ENCODE measurements at regions not wholly inside any gene's neighbourhood (a gene's known extent, or its start where the extent isn't known, plus 50 kb on each side); places are given as distances from the start of the nearest gene placed in this dataset.

DNA sequence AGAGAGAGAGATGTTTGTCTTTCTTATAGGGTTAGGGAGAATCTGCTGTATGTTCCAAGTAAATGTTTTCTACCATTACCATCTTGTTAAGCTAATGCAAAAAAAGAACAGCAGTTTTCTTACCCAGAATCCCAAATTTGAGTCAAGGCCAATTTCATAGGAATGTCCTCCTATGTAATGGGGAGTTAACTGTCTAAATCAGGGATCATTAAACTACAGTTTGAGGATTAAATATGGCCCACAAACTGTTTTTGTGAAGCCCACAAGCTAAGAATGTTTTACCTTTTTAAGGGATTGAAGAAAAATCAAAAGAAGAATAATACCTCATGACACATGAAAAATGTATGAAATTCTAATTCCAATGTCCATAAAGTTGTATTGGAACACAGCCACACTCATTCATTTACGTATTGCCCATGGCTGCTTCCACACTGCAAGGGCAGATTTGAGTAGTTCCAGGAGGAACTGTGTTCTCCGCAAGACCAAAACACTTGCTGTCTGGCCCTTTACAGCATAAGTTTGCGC lies 113.2 kb upstream of the SPRY1 start:
- TF ChIP-seq MXI1 (IDR thresholded peaks at IDR 0.05; ENCODE audit: borderline replicate concordance, low read depth, low read length) (no peak), NFE2L2 (IDR thresholded peaks at IDR 0.05; ENCODE audit: low read depth, low read length) (no peak), RFX5 (IDR thresholded peaks at IDR 0.05; ENCODE audit: low read depth, low read length) (no peak), POLR2A (IDR thresholded peaks at IDR 0.05; ENCODE audit: low read depth, low read length) (no peak), USF2 (IDR thresholded peaks at IDR 0.05; ENCODE audit: low read depth, low read length) (no peak), SMC3 (IDR thresholded peaks at IDR 0.05; ENCODE audit: low read depth, low read length) (no peak), MAFK (IDR thresholded peaks at IDR 0.05; ENCODE audit: low read depth, low read length) (no peak)
- TF ChIP-seq, protein P1, sequence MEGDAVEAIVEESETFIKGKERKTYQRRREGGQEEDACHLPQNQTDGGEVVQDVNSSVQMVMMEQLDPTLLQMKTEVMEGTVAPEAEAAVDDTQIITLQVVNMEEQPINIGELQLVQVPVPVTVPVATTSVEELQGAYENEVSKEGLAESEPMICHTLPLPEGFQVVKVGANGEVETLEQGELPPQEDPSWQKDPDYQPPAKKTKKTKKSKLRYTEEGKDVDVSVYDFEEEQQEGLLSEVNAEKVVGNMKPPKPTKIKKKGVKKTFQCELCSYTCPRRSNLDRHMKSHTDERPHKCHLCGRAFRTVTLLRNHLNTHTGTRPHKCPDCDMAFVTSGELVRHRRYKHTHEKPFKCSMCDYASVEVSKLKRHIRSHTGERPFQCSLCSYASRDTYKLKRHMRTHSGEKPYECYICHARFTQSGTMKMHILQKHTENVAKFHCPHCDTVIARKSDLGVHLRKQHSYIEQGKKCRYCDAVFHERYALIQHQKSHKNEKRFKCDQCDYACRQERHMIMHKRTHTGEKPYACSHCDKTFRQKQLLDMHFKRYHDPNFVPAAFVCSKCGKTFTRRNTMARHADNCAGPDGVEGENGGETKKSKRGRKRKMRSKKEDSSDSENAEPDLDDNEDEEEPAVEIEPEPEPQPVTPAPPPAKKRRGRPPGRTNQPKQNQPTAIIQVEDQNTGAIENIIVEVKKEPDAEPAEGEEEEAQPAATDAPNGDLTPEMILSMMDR (conservative IDR thresholded peaks at IDR 0.05; ENCODE audit: low read depth, low read length), result no peak
